Left lung (tissue), 4 donors: ENCODE measurements at regions not wholly inside any gene's neighbourhood (a gene's known extent, or its start where the extent isn't known, plus 50 kb on each side); places are given as distances from the start of the nearest gene placed in this dataset.

Experiments used
- ATAC-seq: fragments of 200-7000 bp; cut with Tn5 transposase; one replicate; pipeline ENCODE4 v1.9.1; 2020; ENCODE audit warnings: moderate library complexity
- DNase-seq, 4 donors: peaks; one replicate each; pipeline ENCODE4 v3.0.0-alpha.2; 2013 to 2020
- H3K27ac ChIP-seq, 2 donors: fragments of 200-600 bp; sonication (generic) in 1 of 2; one replicate each; pipeline versions ENCODE4 v1.5.0 to v1.8.0; 2020 to 2021
- H3K27me3 ChIP-seq, 2 donors: fragments of 200-600 bp; sonication (generic) in 1 of 2; one replicate each; pipeline versions ENCODE4 v1.5.0 to v1.8.0; 2020 to 2021
- H3K36me3 ChIP-seq, 2 donors: fragments of 200-600 bp; sonication (generic) in 1 of 2; one replicate each; pipeline versions ENCODE4 v1.5.0 to v1.8.0; 2020 to 2021
- H3K4me1 ChIP-seq, 2 donors: fragments of 200-600 bp; one replicate each; pipeline ENCODE4 v1.8.0; 2021
- H3K4me3 ChIP-seq, 2 donors: fragments of 200-600 bp; sonication (generic) in 1 of 2; one replicate each; pipeline versions ENCODE4 v1.5.0 to v1.8.0; 2020 to 2021; ENCODE audit warnings: mild to moderate bottlenecking in 1 of 2
- H3K9me3 ChIP-seq, 2 donors: fragments of 200-600 bp; sonication (generic) in 1 of 2; one replicate each; pipeline versions ENCODE4 v1.5.0 to v1.8.0; 2020 to 2021
- CTCF ChIP-seq, 2 donors: fragments of 200-600 bp; sonication (generic) in 1 of 2; IDR thresholded peaks; one replicate each; pipeline versions ENCODE4 v1.5.0 to v1.8.0; 2021; ENCODE audit warnings: antibody characterized with exemption in 2 of 2
- intact Hi-C, 2 donors: fragments of 100-400 bp; cut with DNase I; formaldehyde crosslinking; loops; one replicate each; pipeline versions ENCODE4 v1.11.2 to v1.14.2; 2022
- donor health status: DM: no; HTN: yes; CAD: no.
- donor health status: DM: no; HTN: no; CAD: no.

- no peak overlapping the region for H3K4me3 ChIP-seq
- H3K4me1 ChIP-seq, result no peaks in the 10 kb centered on the region
- no peaks in the 10 kb centered on the region for H3K36me3 ChIP-seq
- intact Hi-C loops, result no loop called here
- H3K9me3 ChIP-seq, result no peaks in the 10 kb centered on the region
- ATAC-seq, result no peak
- no peaks in the 10 kb centered on the region for H3K27me3 ChIP-seq
- no peak for DNase-seq
- no peak for TF ChIP-seq CTCF (IDR thresholded peaks at IDR 0.05)
- no peak overlapping the region for H3K27ac ChIP-seq
Measured at GRCh38 chr1:219465212-219466093, 147.5 kb downstream of the ZC3H11B start.

- DNase-seq (peak in 1 of 4 donors; percentile 35), ATAC-seq (no peak)
- Histone ChIP-seq H3K27ac (no peak overlapping the region), H3K4me3 (no peak overlapping the region), H3K4me1 (peaks cover 0 to 3% of the 10 kb centered on the region in 2 donors), H3K9me3 (no peaks in the 10 kb centered on the region), H3K36me3 (no peaks in the 10 kb centered on the region), H3K27me3 (no peaks in the 10 kb centered on the region)
- intact Hi-C loops, result no loop called here
- no peak for TF ChIP-seq CTCF (IDR thresholded peaks at IDR 0.05)
Measured at GRCh38 chr1:219463636-219464035, 149.3 kb downstream of the ZC3H11B start.

- no peak for TF ChIP-seq CTCF (IDR thresholded peaks at IDR 0.05)
- Histone ChIP-seq H3K9me3 (no peaks in the 10 kb centered on the region), H3K4me1 (peaks cover 0 to 3% of the 10 kb centered on the region in 2 donors), H3K27me3 (no peaks in the 10 kb centered on the region), H3K36me3 (no peaks in the 10 kb centered on the region), H3K4me3 (no peak overlapping the region), H3K27ac (no peak overlapping the region)
- ATAC-seq (no peak), DNase-seq (no peak)
- intact Hi-C loops, result no loop called here
Measured at GRCh38 chr1:219461981-219462400, 150.9 kb downstream of the ZC3H11B start.

- Histone ChIP-seq H3K9me3 (no peaks in the 10 kb centered on the region), H3K27me3 (no peaks in the 10 kb centered on the region), H3K4me1 (peaks cover 0 to 3% of the 10 kb centered on the region in 2 donors), H3K27ac (peak overlapping the region in 1 of 2 donors; percentile 19), H3K4me3 (no peak overlapping the region), H3K36me3 (no peaks in the 10 kb centered on the region)
- no peak for TF ChIP-seq CTCF (IDR thresholded peaks at IDR 0.05)
- DNase-seq (no peak), ATAC-seq (peak; percentile 56)
- intact Hi-C loops, result no loop called here
Measured at GRCh38 chr1:219460896-219461815, 151.7 kb downstream of the ZC3H11B start.
